Uterus (tissue), 2 donors: ENCODE measurements at regions not wholly inside any gene's neighbourhood (a gene's known extent, or its start where the extent isn't known, plus 50 kb on each side); places are given as distances from the start of the nearest gene placed in this dataset.

Experiments used
- POLR2A ChIP-seq, 2 donors: fragments of 450-650 bp; IDR thresholded peaks; one replicate each; pipeline ENCODE4 v1.6.1; 2016; ENCODE audit warnings: antibody characterized with exemption in 2 of 2, mild to moderate bottlenecking in 1 of 2, moderate library complexity in 1 of 2
- TF ChIP-seq, protein P1 (sequence below), 4 experiments: fragments of 200-600 bp in 2 of 4; fragments of 450-650 bp in 2 of 4; sonication (generic) in 2 of 4; IDR thresholded peaks; one replicate each; pipeline ENCODE4 v1.5.1; 2016 to 2019; ENCODE audit warnings: antibody characterized with exemption in 4 of 4, mild to moderate bottlenecking in 2 of 4, moderate library complexity in 1 of 4

DNA sequence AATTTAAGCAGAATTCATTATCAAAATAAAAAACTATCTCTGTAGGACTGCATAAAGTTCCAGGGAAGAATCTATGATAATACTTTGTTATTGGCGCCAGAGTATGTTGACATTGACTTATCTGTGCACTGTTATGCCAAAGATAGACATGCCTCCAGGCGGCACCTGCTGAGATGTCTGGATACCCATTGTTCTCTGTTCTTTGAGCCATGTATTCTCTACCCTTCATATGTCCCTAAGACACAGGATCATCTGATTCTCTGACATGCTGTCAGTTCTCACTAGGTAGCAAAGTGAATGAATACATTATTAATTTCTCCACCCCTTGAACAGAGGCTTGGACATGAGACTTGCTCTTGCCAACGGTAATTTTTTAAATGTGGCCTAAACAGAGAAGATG is 517.8 kb upstream of the SLITRK5 start:
- TF ChIP-seq, protein P1, sequence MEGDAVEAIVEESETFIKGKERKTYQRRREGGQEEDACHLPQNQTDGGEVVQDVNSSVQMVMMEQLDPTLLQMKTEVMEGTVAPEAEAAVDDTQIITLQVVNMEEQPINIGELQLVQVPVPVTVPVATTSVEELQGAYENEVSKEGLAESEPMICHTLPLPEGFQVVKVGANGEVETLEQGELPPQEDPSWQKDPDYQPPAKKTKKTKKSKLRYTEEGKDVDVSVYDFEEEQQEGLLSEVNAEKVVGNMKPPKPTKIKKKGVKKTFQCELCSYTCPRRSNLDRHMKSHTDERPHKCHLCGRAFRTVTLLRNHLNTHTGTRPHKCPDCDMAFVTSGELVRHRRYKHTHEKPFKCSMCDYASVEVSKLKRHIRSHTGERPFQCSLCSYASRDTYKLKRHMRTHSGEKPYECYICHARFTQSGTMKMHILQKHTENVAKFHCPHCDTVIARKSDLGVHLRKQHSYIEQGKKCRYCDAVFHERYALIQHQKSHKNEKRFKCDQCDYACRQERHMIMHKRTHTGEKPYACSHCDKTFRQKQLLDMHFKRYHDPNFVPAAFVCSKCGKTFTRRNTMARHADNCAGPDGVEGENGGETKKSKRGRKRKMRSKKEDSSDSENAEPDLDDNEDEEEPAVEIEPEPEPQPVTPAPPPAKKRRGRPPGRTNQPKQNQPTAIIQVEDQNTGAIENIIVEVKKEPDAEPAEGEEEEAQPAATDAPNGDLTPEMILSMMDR (IDR thresholded peaks at IDR 0.05), result no peak
- no peak for TF ChIP-seq POLR2A (IDR thresholded peaks at IDR 0.05)
